Stimulated activated CD4-positive, alpha-beta T cell treated with anti-CD3 and anti-CD28 coated beads, Interleukin-4, amount 100 ng/mL, for 1 hour (primary cell): ENCODE measurements at regions not wholly inside any gene's neighbourhood (a gene's known extent, or its start where the extent isn't known, plus 50 kb on each side); places are given as distances from the start of the nearest gene placed in this dataset.

Source experiments
- DNase-seq: peaks from one replicate; pipeline ENCODE4 v3.0.0-alpha.2; 2020

GRCh38 chr1:5765997-5766913 is 226.0 kb downstream of the NPHP4 start:
- DNase-seq: no peak

- DNase-seq: no peak
Observed at GRCh38 chr1:5765483-5765882, 226.7 kb downstream of the NPHP4 start.

GRCh38 chr1:5764959-5765358 is 227.3 kb downstream of the NPHP4 start:
- no peak for DNase-seq

- no peak for DNase-seq
Observed at GRCh38 chr1:5764464-5764863, 227.8 kb downstream of the NPHP4 start.

GRCh38 chr1:5763696-5764370 is 228.4 kb downstream of the NPHP4 start:
- no peak for DNase-seq

- no peak for DNase-seq
Observed at GRCh38 chr1:5758859-5759578, 233.2 kb downstream of the NPHP4 start.

- DNase-seq: no peak
Observed at GRCh38 chr1:5758000-5758858, 234.0 kb downstream of the NPHP4 start.

GRCh38 chr1:5757187-5757805 is 234.9 kb downstream of the NPHP4 start:
- no peak for DNase-seq

- DNase-seq: no peak
Observed at GRCh38 chr1:5756434-5757186, 235.6 kb downstream of the NPHP4 start.

GRCh38 chr1:5755552-5756125 is 236.6 kb downstream of the NPHP4 start:
- DNase-seq: no peak

GRCh38 chr1:5754817-5755551 is 237.2 kb downstream of the NPHP4 start:
- DNase-seq: no peak

GRCh38 chr1:5753549-5754421 is 238.4 kb downstream of the NPHP4 start:
- DNase-seq: no peak

- no peak for DNase-seq
Observed at GRCh38 chr1:5752746-5753548, 239.3 kb downstream of the NPHP4 start.

- DNase-seq: no peak
Observed at GRCh38 chr1:5751833-5752745, 240.1 kb downstream of the NPHP4 start.

- no peak for DNase-seq
Observed at GRCh38 chr1:5751163-5751540, 241.1 kb downstream of the NPHP4 start.

- DNase-seq: no peak
Observed at GRCh38 chr1:5750186-5751162, 241.8 kb downstream of the NPHP4 start.
